GM19438 (cell line): ENCODE measurements at regions not wholly inside any gene's neighbourhood (a gene's known extent, or its start where the extent isn't known, plus 50 kb on each side); places are given as distances from the start of the nearest gene placed in this dataset.

Experiments used
- ATAC-seq: cut with Tn5 transposase; IDR thresholded peaks from one replicate; pipeline ENCODE4 v1.9.1; 2021; ENCODE audit warnings: low read depth; ENCODE audit not compliant: unreplicated experiment

GRCh38 chr4:24666316-24666715 lies 82.0 kb upstream of the DHX15 start:
- no peak for ATAC-seq

- no peak for ATAC-seq
These were observed 82.6 kb upstream of the DHX15 start for GRCh38 chr4:24666816-24667477.

- no peak for ATAC-seq
These were observed 84.6 kb upstream of the DHX15 start for GRCh38 chr4:24668956-24669355.

DNA sequence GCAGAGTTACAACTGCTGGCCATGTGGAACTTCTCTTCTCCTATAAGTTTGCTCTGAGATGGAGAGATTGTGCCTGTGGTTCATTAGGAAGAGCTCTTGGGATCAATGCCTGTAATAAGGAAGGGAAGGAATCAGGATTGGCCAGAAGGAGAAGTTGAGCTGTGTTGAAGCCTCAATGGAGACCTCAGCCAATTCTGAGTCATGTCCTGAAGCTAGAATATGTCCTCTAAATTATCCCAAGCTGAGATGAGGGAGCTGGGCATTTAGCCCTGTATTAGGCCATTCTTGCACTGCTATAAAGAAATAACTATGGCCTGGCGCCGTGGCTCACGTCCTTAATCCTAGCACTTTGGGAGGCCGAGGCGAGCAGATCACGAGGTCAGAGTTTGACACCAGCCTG lies 85.4 kb upstream of the DHX15 start:
- no peak for ATAC-seq

- no peak for ATAC-seq
These were observed 87.5 kb upstream of the DHX15 start for GRCh38 chr4:24671849-24672248.

DNA sequence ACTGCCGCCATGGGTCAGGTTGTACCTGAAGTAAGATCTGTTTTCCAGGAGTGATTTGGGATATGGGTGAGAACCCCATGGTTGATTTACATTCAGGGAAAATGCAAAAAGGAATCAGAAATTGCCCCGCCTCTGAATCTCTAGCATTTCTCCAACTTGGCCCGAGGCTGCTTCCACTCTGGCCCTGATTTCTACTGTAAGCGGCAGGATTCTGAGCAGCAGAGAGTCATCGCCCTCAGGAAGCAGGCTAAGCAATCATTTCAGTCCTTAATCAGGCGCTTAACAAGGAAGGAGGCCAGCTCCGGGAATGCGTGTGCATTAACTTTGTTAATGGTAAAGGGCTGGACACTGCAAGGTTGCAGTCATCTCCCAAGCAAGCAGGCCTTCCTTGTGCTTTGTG lies 88.5 kb upstream of the DHX15 start:
- ATAC-seq, result no peak

DNA sequence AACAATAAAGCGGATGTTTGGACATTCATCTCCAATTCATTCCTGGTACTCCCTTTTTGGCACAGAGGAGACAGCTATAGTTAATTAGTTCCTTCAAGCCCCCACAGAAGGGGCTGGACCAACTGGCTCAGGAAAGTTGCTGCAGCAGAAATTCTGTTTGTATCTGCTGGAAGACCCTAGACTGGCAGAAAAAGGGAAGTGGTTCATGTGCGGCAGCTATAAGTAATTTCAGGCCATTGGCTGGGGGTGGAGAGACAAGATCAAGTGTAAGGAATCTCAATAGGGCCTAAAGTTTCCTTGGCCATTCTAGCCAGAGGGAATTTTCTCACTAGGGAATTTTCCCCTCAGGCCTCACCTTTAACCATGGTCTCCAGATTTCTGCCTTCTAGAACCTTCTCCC lies 89.9 kb upstream of the DHX15 start:
- no peak for ATAC-seq

DNA sequence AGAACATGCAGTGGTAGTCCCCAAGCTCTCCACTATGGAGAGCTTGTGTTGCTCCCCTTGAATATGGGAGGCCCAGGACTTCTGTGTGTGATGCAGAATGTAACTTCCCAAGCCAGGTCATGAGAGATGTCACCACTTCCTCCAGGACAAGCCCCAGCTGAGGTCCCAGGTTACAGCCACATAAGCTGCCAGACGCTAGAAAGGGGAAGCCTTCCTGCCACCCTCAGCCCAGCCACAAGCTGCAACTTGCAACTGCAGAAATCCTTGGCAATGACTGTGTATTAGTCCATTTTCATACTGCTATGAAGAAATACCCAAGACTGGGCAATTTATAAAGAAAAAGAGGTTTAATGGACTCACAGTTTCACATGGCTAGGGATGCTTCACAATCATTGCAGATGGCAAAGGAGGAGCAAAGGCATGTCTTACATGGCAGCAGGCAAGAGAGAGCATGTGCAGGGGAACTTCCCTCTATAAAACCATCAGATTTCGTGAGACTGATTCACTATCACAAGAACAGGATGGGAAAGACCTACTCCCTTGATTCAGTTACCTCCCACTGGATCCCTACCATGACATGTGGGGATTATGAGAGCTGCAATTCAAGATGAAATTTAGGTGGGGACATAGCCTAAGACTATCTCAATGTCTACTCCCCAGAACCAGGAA lies 91.5 kb upstream of the DHX15 start:
- no peak for ATAC-seq

GRCh38 chr4:24677909-24678308 lies 93.6 kb upstream of the DHX15 start:
- no peak for ATAC-seq

DNA sequence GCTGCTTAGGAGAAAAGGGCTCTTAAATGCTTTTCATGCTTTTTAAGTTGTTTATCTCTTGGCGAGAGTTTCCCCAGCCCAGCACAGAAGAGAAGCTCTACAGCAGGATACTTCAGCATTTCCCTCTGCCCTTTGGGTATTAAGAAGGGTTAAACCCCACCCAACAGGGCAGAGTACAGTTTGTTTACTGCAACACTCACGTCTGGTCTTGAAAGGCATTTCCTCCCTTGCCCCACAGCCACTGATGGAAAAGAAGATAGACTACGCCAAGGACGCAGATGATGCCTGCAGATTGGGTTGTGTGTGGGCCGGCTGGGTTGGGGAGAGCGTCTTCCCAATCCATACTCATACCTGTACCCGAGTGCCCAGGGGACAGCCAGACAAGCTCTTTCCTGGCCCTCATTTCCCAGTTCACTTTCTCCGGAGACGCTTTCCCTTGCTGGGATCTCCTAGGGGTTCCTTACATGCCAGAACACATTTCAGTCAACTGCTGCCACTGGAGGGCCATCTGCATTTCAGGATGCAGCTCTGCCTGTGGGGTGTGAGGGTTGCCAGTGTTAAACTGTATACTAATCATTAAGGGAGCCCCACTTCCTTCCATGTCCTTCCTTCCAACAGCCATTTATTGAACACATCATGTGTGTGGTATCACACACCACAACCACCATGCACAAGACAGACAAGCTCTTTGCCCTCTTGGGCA lies 96.5 kb upstream of the DHX15 start:
- no peak for ATAC-seq

DNA sequence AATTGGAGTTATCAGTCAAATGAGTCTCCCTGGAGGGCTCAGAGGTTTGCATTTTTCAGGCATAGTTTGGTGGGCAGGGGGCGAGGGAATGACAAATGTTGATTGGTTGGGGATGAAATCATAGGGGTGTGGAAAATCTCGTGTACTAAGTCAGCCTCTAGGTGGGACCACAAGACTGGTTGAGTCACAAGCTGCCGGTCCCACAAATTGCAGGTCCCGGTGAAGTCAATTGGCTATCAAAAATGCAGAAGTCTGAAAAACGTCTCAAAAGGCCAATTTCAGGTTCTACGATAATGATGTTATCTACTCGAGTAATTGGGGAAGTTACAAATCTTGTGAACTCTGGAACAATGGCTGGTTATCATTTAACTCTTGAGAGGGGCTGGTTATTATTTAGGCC lies 98.8 kb upstream of the DHX15 start:
- no peak for ATAC-seq

DNA sequence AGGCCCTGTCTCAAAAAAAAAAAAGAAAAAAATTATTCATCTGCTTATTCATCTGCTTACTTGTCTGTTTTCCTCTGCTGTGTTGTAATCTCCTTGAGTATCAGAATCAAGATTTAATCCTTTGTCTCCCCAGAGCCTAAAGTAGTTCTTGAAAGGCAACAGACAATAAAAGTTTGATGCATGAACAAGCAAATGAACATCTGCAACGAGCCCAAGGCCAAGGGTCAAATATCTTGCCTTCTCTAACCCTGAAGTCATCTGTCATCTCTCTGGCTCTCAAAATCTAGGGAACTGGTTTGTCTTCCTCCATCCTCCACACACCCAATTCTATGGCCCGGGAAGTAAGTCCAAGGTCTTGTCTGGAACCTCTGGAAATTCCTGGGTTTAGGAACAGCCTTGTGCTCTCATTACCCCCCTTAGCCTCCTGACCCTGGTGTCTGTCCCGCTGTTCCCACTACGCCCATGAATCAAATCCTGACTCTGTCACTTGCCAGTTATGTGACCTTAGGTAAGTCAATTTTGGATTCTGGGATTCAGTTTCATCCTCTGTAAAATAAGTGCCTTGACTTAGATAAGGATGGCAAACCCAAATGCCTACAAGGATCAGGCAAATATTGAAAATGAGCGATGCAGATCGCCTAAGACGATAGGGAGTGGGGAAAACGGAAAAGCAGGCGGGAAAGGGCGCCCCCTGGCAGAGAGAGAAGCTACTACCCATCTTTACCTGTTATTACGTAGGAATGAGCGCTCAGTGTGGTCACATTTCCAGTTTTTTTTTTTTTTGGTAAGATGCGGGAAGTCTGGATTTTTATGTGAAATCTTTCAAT lies 102.7 kb upstream of the DHX15 start:
- ATAC-seq, result no peak

DNA sequence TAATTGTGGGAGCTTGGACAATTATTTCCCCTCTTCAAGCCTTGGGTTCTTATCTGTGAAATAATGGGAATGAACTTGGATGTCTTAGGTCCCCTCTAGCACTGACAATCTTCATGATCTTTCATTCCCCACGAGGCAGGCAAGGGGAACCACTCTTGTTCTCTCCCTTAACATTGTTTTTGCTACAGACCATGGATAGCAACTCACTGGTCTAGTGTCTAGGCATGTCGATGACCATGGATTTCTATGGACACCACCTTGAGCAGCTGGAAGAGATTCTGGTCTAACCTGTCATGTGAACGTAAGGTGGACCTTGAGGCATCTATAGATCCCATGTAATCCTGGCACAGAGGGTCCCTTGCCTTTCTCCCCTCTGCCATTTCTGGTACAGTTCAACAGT lies 104.1 kb upstream of the DHX15 start:
- no peak for ATAC-seq

GRCh38 chr4:24689212-24689611 lies 104.9 kb upstream of the DHX15 start:
- no peak for ATAC-seq

GRCh38 chr4:24690436-24690835 lies 104.9 kb upstream of the SOD3 start:
- no peak for ATAC-seq

GRCh38 chr4:24693636-24694035 lies 101.7 kb upstream of the SOD3 start:
- no peak for ATAC-seq

DNA sequence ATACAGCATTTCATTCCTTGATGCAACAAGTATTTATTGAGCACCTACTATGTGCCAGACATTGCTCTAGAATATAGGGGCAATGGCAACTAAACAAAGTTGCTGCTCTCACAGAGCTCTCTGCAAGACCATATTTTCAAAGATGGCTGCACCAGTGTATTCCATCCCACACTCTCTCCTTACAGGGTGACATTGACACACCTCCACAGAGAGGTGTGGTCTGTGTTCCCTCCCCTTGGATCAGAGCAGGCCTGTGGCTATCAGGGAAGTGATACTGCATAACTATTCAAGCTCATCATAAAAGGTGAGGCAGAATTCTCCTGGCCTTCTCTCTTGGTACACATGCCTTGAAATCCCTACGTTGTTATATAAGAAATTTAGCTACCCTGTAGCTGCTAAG lies 95.3 kb upstream of the SOD3 start:
- ATAC-seq, result no peak

- no peak for ATAC-seq
These were observed 93.7 kb upstream of the SOD3 start for GRCh38 chr4:24701683-24702082.

DNA sequence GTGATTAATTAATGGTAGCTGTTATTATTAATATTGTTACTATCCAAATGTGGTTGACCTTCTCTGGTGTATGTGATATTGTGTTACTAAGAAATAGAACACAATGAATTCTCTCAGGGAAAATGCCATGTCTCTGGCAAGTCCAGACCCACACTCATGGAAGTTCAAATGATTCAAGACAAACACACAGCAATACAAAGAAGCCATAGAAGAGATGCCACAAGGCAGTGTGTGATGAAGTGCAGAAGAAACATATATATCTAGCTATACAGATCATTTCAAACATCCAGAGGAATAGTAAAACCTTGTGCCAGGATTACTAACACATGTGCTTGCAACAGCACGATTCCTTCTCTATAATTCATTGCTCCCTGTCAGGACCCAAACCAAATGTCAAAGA lies 93.1 kb upstream of the SOD3 start:
- ATAC-seq, result no peak

GRCh38 chr4:24703298-24703697 lies 92.1 kb upstream of the SOD3 start:
- ATAC-seq, result no peak

DNA sequence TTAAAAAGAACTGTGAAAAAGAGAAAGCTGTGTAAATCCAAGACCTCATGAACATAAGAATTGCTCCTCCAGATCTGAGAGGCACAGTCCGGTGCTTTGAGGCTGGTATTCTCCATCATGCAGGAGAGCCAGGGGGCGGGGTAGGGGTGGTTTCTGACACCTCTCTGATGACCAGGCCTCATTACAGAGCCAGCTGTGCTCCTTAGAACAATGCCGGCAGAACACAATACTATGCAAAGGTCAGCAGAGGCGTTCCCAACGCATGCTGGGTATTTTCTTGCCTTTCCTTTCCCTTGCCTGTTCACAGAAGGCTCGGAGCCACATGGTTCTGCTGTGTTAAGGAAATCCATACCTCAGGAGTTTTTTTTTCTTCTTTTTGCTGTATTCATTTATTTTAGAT lies 91.2 kb upstream of the SOD3 start:
- no peak for ATAC-seq
